Neural progenitor cell (in vitro differentiated cells): ENCODE measurements at regions not wholly inside any gene's neighbourhood (a gene's known extent, or its start where the extent isn't known, plus 50 kb on each side); places are given as distances from the start of the nearest gene placed in this dataset.

Experiments
- DNase-seq: peaks from one replicate; pipeline ENCODE4 v3.0.0-alpha.2; 2016; ENCODE audit warnings: low spot score
- H2AFZ ChIP-seq: fragments of 200-600 bp; sonication (generic); replicated peaks from 2 replicates; pipeline ENCODE4 v1.6.1; 2016; ENCODE audit warnings: antibody characterized with exemption
- H3F3A ChIP-seq: fragments of 200-600 bp; sonication (generic); 2 replicates; pipeline ENCODE4 v1.6.1; 2016; ENCODE audit warnings: antibody characterized with exemption, low read depth
- H3K27ac ChIP-seq: fragments of 200-600 bp; sonication (generic); 2 replicates; pipeline ENCODE4 v1.5.1; 2016; ENCODE audit warnings: mild to moderate bottlenecking
- H3K27me3 ChIP-seq: fragments of 200-600 bp; sonication (generic); 2 replicates; pipeline ENCODE4 v1.6.1; 2016; ENCODE audit warnings: mild to moderate bottlenecking, moderate library complexity
- H3K36me3 ChIP-seq: fragments of 200-600 bp; sonication (generic); 2 replicates; pipeline ENCODE4 v1.5.1; 2016
- H3K4me1 ChIP-seq: fragments of 200-600 bp; sonication (generic); 2 replicates; pipeline ENCODE4 v1.6.1; 2016; ENCODE audit warnings: mixed run types
- H3K4me2 ChIP-seq: fragments of 200-600 bp; sonication (generic); 2 replicates; pipeline ENCODE4 v1.6.1; 2016
- H3K4me3 ChIP-seq: fragments of 200-600 bp; sonication (generic); 2 replicates; pipeline ENCODE4 v1.5.1; 2016
- H3K79me2 ChIP-seq: fragments of 200-600 bp; sonication (generic); 2 replicates; pipeline ENCODE4 v1.6.1; 2016; ENCODE audit warnings: low read depth
- H3K9ac ChIP-seq: fragments of 200-600 bp; sonication (generic); 2 replicates; pipeline ENCODE4 v1.6.1; 2016
- H3K9me3 ChIP-seq: fragments of 200-600 bp; sonication (generic); 2 replicates; pipeline ENCODE4 v1.5.1; 2016; ENCODE audit warnings: low read depth
- H4K20me1 ChIP-seq: fragments of 200-600 bp; sonication (generic); 2 replicates; pipeline ENCODE4 v1.6.1; 2016; ENCODE audit warnings: low read depth
- H3K27ac Mint-ChIP-seq: 3 replicates; pipeline ENCODE4 v1.8.0; 2021; ENCODE audit warnings: mixed read lengths
- H3K27me3 Mint-ChIP-seq: 2 replicates; pipeline ENCODE4 v1.8.0; 2022; ENCODE audit warnings: low read depth, mild to moderate bottlenecking, inconsistent platforms, moderate library complexity, mixed read lengths; ENCODE audit not compliant: insufficient read depth
- H3K36me3 Mint-ChIP-seq: 3 replicates; pipeline ENCODE4 v1.8.0; 2021; ENCODE audit warnings: mixed read lengths
- H3K4me1 Mint-ChIP-seq: 3 replicates; pipeline ENCODE4 v1.8.0; 2021; ENCODE audit warnings: mixed read lengths
- H3K4me3 Mint-ChIP-seq: 3 replicates; pipeline ENCODE4 v1.8.0; 2021; ENCODE audit warnings: mild to moderate bottlenecking, moderate library complexity, mixed read lengths
- H3K9me3 Mint-ChIP-seq: 3 replicates; pipeline ENCODE4 v1.8.0; 2020; ENCODE audit warnings: mixed read lengths
- EZH2 ChIP-seq: fragments of 200-600 bp; sonication (generic); IDR thresholded peaks from 2 replicates; pipeline ENCODE4 v1.6.1; 2017; ENCODE audit warnings: antibody characterized with exemption, mild to moderate bottlenecking, moderate library complexity
- EZH2phosphoT487 ChIP-seq: fragments of 200-600 bp; sonication (generic); IDR thresholded peaks from 2 replicates; pipeline ENCODE4 v1.6.1; 2017; ENCODE audit warnings: antibody characterized with exemption
- TF ChIP-seq, protein P1 (sequence below): fragments of 200-600 bp; sonication (generic); IDR thresholded peaks from 2 replicates; pipeline ENCODE4 v1.5.1; 2017; ENCODE audit warnings: antibody characterized with exemption, mild to moderate bottlenecking

DNA sequence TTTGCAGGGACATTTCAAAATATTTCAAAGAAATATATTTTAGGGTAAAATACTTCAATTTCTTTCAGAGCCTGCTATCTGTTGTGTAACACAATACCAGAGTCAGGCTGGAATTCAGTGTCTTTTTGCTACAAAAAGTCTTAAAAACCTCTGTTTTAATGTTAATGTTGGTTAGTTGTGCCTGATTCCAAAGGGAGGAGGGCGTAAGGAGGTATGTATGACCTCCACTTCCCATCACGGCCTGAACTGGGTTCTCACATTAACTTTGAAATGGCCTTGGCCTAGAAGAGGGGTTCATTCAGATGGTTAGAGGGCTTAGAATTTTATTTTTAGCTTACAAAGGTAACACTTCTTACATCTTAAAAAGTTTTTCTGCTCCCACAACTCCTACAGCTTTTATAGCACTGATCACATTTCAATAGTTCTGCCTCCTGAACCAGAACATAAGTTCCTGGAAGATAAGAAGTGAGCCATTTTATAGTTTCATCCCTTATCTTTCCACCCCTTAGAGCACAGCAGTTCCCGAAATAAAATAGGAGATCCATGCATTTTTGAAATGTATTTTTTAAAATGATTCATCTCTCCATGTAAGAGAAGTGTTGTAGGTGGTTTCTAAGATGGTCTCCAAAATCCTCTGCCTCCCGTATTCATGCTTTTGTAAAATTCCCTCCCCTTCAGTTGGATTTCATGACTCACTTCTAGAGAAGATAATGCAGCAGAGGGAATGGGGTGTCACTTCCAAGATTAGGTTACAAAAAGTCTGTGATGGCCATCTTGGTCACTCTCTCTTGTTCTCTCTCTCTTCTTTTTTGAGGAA is 543.1 kb upstream of the NECTIN3 start:
- no peaks in the 10 kb centered on the region for H3K4me1 ChIP-seq
- no peak overlapping the region for H3K4me3 ChIP-seq
- H3F3A ChIP-seq, result no peaks in the 10 kb centered on the region
- Mint-ChIP-seq H3K4me3 (no peak overlapping the region), H3K27ac (no peak overlapping the region), H3K27me3 (peaks cover 2% of the 10 kb centered on the region), H3K36me3 (peaks cover 6% of the 10 kb centered on the region), H3K4me1 (peaks cover 19% of the 10 kb centered on the region), H3K9me3 (peaks cover 20% of the 10 kb centered on the region)
- no peak for TF ChIP-seq EZH2phosphoT487
- TF ChIP-seq EZH2, result no peak
- H3K27me3 ChIP-seq, result no peaks in the 10 kb centered on the region
- H3K79me2 ChIP-seq, result no peaks in the 10 kb centered on the region
- no peak overlapping the region for H3K9ac ChIP-seq
- H3K27ac ChIP-seq, result no peak overlapping the region
- no peak overlapping the region for H3K4me2 ChIP-seq
- H3K36me3 ChIP-seq, result no peaks in the 10 kb centered on the region
- no peaks in the 10 kb centered on the region for H3K9me3 ChIP-seq
- no peak for DNase-seq
- no peaks in the 10 kb centered on the region for H4K20me1 ChIP-seq
- no peak overlapping the region for H2AFZ ChIP-seq

DNA sequence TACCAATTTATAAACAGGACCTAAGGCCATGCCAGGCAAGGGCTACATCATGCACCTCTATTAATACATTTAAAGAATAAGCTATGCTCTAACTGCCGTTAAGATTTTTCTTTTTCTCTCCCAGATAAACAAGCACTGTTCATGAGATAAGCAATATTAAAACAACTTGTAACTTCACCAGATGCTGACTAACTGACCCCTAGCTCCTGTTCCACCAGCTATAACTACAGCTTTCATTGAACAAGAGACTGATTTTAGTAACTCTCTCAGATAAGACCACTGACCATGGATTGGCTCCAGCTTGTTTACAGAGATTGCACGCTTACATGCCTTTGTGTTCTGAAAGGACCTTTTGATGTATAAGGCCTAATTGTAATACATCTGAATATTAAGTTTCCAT is 540.7 kb upstream of the NECTIN3 start:
- no peaks in the 10 kb centered on the region for H3K9me3 ChIP-seq
- H3F3A ChIP-seq, result no peaks in the 10 kb centered on the region
- no peak overlapping the region for H3K27ac Mint-ChIP-seq
- H3K79me2 ChIP-seq, result no peaks in the 10 kb centered on the region
- no peak for DNase-seq
- no peak for TF ChIP-seq EZH2
- TF ChIP-seq, protein P1, sequence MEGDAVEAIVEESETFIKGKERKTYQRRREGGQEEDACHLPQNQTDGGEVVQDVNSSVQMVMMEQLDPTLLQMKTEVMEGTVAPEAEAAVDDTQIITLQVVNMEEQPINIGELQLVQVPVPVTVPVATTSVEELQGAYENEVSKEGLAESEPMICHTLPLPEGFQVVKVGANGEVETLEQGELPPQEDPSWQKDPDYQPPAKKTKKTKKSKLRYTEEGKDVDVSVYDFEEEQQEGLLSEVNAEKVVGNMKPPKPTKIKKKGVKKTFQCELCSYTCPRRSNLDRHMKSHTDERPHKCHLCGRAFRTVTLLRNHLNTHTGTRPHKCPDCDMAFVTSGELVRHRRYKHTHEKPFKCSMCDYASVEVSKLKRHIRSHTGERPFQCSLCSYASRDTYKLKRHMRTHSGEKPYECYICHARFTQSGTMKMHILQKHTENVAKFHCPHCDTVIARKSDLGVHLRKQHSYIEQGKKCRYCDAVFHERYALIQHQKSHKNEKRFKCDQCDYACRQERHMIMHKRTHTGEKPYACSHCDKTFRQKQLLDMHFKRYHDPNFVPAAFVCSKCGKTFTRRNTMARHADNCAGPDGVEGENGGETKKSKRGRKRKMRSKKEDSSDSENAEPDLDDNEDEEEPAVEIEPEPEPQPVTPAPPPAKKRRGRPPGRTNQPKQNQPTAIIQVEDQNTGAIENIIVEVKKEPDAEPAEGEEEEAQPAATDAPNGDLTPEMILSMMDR, result no peak
- no peak for TF ChIP-seq EZH2phosphoT487
- no peak overlapping the region for H3K27ac ChIP-seq
- H3K9me3 Mint-ChIP-seq, result peaks cover 14% of the 10 kb centered on the region
- no peak overlapping the region for H3K4me3 Mint-ChIP-seq
- no peaks in the 10 kb centered on the region for H3K4me1 ChIP-seq
- H3K4me3 ChIP-seq, result no peak overlapping the region
- no peaks in the 10 kb centered on the region for H3K27me3 ChIP-seq
- H2AFZ ChIP-seq, result no peak overlapping the region
- peaks cover 19% of the 10 kb centered on the region for H3K4me1 Mint-ChIP-seq
- H3K4me2 ChIP-seq, result no peak overlapping the region
- H4K20me1 ChIP-seq, result no peaks in the 10 kb centered on the region
- H3K36me3 ChIP-seq, result no peaks in the 10 kb centered on the region
- peaks cover 2% of the 10 kb centered on the region for H3K27me3 Mint-ChIP-seq
- H3K36me3 Mint-ChIP-seq, result peaks cover under 1% of the 10 kb centered on the region
- H3K9ac ChIP-seq, result no peak overlapping the region

DNA sequence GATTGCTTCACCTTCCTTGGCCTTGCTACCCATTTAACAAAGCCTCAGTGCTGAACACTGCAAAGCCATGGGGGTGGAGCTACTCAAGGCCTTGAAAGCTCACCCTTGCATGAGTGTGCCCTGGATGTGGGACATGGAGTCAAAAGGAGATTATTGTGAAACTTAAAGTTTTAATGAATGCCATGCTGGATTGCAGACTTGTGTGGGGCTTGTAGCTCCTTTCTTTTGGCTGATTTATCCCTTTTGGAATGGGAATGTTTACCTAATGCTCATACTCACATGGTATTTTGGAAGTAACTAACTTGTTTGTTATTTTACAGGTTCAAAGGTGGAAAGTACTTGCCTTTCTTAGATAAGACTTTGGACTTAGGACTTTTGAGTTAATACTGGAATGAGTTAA is 538.5 kb upstream of the NECTIN3 start:
- H3K27ac ChIP-seq, result no peak overlapping the region
- H4K20me1 ChIP-seq, result no peaks in the 10 kb centered on the region
- TF ChIP-seq EZH2phosphoT487, result no peak
- TF ChIP-seq, protein P1, result no peak
- TF ChIP-seq EZH2, result no peak
- H3K4me1 Mint-ChIP-seq, result no peaks in the 10 kb centered on the region
- H3K27me3 ChIP-seq, result no peaks in the 10 kb centered on the region
- H3K4me1 ChIP-seq, result no peaks in the 10 kb centered on the region
- H3K27ac Mint-ChIP-seq, result no peak overlapping the region
- H3K9me3 ChIP-seq, result no peaks in the 10 kb centered on the region
- H3K4me2 ChIP-seq, result no peak overlapping the region
- no peaks in the 10 kb centered on the region for H3K36me3 Mint-ChIP-seq
- no peaks in the 10 kb centered on the region for H3F3A ChIP-seq
- H3K4me3 Mint-ChIP-seq, result no peak overlapping the region
- H2AFZ ChIP-seq, result no peak overlapping the region
- no peak for DNase-seq
- no peaks in the 10 kb centered on the region for H3K79me2 ChIP-seq
- no peak overlapping the region for H3K9ac ChIP-seq
- no peaks in the 10 kb centered on the region for H3K36me3 ChIP-seq
- H3K9me3 Mint-ChIP-seq, result peaks cover 13% of the 10 kb centered on the region
- no peak overlapping the region for H3K4me3 ChIP-seq
- H3K27me3 Mint-ChIP-seq, result peaks cover 2% of the 10 kb centered on the region

DNA sequence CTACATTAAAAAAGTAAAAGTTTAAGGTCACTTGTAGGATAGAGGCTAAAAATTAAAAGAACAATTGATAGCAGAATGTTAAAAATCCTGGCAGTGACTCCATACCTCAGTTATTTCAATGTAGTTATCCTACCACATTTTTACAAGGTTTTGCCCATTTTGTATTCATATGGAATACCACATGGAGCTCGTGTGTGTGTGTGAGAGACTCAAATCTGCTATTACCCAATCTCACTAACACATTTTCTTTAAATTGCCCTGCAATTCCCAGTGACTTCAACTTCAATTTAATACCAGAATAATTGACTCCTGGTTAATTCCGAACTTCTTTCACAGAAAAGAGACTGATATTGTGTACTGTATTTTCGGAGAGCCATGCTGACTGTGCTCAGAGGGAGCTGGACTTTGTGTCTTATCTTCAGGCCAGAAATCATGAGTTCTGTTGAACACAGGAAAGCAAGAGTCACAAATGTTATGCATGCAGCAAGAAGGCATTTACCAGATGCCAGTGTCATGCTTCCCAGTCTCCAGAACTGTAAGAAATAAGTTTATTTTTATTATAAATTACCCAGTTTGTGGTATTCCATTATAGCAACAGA is 529.0 kb upstream of the NECTIN3 start:
- no peak for TF ChIP-seq EZH2
- Histone ChIP-seq H3K36me3 (no peaks in the 10 kb centered on the region), H3K27ac (no peak overlapping the region), H3K9ac (no peak overlapping the region), H3K79me2 (no peaks in the 10 kb centered on the region), H2AFZ (peak overlapping the region; percentile 39), H3K9me3 (no peaks in the 10 kb centered on the region), H3K4me1 (no peaks in the 10 kb centered on the region), H4K20me1 (no peaks in the 10 kb centered on the region), H3F3A (no peaks in the 10 kb centered on the region), H3K27me3 (no peaks in the 10 kb centered on the region), H3K4me3 (no peak overlapping the region), H3K4me2 (no peak overlapping the region)
- no peak overlapping the region for H3K4me3 Mint-ChIP-seq
- no peaks in the 10 kb centered on the region for H3K27me3 Mint-ChIP-seq
- H3K36me3 Mint-ChIP-seq, result no peaks in the 10 kb centered on the region
- H3K4me1 Mint-ChIP-seq, result peaks cover 3% of the 10 kb centered on the region
- H3K9me3 Mint-ChIP-seq, result no peaks in the 10 kb centered on the region
- no peak overlapping the region for H3K27ac Mint-ChIP-seq
- no peak for DNase-seq
